T-helper 2 cell treated with Interferon-gamma antibody and Interleukin-4, amounts not matched to agents 100 ng/mL and 5 ng/mL, for 36 hours (primary cell): ENCODE measurements at regions not wholly inside any gene's neighbourhood (a gene's known extent, or its start where the extent isn't known, plus 50 kb on each side); places are given as distances from the start of the nearest gene placed in this dataset.
"Not testable (repeated sequence)": the region's sequence is repeated elsewhere in the genome, so short reads cannot be mapped to it uniquely, and the experiment has no call there.

Experiments
- intact Hi-C: fragments of 100-400 bp; cut with micrococcal nuclease; formaldehyde crosslinking; loops from one replicate; pipeline ENCODE4 v1.15.1; 2023

GRCh38 chr3:180743813-180744590, 64.7 kb upstream of the CCDC39 start:
- intact Hi-C loops: no loop called here

DNA sequence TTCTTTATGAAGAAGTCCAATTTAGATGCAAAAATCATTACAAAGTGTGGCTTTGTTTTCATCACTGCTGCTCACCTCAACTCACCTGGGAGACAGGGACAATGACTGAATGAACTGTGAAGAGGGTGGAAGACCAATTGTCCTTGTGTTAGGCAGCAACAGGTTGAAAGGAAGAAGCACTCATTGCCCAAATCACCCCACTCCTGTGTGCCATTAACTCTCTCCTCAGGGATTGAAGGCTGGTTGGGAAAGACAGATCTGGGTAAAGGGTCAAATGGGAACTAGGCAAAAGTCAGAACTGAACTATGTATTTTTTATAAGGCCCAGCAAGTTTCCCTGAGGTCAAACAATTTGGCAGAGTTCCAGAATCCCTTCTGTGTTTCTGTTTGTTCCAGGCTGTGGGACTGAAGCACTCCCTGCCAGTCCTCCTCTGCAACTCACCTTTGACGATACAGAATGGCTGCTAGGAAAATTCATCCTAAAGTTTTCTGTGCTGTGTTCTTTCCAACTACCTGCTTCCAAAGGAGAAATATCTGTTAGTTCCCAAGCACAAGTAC, 68.6 kb upstream of the CCDC39 start:
- intact Hi-C loops: no loop called here

DNA sequence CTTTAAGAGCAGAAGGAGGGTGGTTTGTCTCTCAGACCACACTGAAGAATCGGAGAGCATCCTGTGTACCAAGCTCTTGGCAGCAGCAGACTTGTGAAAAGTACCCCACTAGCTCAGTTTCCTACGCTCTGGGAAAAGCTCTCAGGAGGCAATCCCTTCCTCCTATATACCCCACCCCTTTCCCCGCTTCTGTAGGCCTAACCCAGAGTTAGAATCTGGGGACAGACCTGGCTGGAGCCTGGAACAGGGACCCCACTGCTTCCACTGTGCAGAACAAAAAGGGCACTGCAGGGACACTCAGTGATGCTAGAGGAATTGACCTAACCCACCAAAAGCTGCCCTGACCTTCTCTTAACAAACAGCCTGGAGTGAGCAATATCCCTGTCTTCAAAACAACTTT, 70.0 kb upstream of the CCDC39 start:
- intact Hi-C loops: no loop called here

GRCh38 chr3:180749796-180750195, 70.5 kb upstream of the CCDC39 start:
- intact Hi-C loops: no loop called here

- intact Hi-C loops: no loop called here
Observed at GRCh38 chr3:180755556-180755955, 76.3 kb upstream of the CCDC39 start.

- intact Hi-C loops: no loop called here
Observed at GRCh38 chr3:180762866-180763265, 83.6 kb upstream of the CCDC39 start.

DNA sequence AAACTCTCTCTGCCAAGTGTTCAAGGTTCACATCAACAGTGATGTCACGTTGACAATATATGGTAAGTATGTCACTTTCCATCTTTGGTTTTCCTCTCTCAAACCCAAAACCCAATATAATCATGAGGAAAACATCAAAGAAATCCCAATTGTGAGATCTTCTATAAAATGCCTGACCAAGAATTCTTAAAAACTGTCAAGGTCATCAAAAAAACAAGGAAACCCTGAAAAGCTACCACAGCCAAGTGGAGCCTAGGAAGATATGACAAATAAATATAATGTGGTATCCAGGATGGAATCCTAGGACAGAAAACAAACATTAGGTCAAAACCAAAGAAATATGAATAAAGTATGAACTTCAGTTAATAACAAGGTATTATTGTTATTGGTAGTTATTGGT, 85.2 kb upstream of the CCDC39 start:
- intact Hi-C loops: no loop called here

DNA sequence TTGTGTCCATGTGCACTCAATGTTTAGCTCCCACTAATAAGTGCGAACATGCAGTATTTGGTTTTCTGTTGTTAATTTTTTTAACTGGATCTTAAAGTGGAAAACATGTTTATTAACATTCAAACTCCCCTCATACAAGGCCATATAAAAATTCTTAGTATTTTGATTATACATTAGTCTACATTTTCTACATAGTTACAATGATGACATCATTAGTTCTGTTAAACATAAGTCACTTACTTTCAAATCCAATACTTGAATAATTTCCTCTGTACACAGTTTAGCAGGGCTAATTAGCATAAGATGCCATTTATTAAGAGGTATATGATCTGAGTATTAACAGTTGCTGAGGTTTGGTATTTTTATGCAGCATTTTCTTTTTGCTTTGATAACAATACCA, 91.3 kb upstream of the CCDC39 start:
- intact Hi-C loops: no loop called here

DNA sequence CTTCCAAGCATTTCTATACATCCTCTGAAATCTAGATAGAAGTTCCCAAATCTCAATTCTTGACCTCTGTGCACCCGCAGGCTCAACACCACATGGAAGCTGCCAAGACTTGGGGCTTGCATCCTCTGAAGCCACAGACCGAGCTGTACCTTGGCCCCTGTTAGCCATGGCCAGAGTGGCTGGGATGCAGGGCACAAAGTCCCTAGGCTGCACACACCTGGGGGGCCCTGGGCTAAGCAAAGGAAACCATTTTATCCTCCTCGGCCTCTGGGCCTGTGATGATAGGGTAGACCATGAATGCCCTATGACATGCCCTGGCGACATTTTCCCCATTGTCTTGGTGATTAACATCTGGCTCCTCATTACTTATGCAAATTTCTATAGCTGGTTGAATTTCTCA, 97.1 kb upstream of the CCDC39 start:
- intact Hi-C loops: no loop called here

DNA sequence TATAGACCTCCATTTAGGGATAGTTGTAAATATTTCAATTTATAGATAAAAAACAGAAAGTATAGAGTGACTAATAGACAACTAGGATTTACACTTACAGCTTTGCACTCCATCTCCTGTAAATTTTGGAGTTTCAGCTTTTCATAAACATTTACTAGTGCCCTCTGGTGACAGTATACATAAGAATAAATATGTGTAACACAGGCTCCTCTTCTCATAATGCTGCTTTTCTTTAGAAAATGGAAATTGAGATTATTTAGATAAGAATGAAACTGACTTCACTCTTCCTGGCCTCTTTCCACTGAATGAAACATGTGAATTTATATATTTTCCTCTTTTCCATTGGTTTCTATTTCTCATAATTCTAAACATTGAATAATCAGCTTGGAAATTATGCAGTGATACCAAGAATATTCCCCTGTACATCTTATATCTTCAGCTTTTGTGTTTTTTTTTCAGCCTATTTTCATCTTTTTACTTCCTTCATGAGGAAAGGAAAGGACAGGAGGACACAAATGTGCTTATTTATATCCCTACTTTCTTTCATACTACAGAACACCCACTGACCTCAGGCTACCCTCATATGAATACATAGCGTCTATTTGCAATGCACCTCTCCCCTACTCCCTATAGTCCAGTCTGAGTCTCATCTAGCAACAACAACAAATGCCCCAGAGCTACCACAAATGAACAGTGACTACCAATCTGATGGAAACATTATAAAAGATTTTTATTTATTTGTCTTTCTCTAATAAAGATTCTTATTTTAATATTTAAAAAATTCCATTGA, 103.1 kb upstream of the CCDC39 start:
- intact Hi-C loops: no loop called here

- intact Hi-C loops: not testable (repeated sequence)
Observed at GRCh38 chr3:180786227-180786626, 106.9 kb upstream of the CCDC39 start.

DNA sequence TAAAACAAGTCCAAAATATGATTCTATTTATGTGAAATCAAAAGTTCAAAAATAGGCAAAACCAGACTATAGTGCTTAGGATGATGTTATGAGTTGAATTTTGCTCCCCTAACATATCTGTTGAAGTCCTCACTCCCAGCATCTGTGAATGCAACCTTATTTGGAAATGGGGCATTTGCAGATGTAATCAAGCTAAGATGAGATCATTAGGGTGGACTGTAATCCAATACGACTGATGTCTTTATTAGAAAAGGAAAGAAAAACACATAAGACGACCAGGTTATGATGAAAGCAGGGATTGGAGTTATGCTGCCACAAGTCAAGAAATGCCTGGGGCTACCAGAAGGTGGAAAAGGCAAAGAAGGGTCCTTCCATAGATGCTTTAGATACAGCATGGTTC, 110.5 kb upstream of the CCDC39 start:
- intact Hi-C loops: no loop called here

GRCh38 chr3:180798197-180798596, 114.3 kb upstream of the FXR1 start:
- intact Hi-C loops: no loop called here

DNA sequence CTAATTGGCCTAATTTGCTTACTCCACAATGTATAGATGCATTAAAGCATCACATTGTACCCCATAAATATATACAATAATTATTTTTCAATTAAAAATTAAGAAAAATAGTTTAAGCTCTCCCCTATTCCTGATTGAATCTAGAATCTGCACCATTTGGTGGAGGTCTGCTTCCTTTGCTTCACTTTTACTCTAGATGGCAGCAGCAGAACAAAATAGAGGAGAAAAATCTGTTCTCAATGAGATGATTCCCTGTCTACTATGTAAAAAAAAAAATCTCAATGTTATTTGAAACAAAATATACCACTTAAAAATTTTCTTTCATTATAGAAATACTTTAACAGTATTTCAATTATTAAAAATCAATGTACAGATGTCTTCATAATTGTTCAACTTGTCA, 109.6 kb upstream of the FXR1 start:
- intact Hi-C loops: loop anchor here (2.0 to 10.0 kb wide), 2 partner anchors 372 to 898 kb away; no protein-coding TSS in a partner anchor

- intact Hi-C loops: loop anchor here (10.0 kb wide), 1 partner anchor 370 kb away; no protein-coding TSS in a partner anchor
Observed at GRCh38 chr3:180804916-180805315, 107.6 kb upstream of the FXR1 start.

GRCh38 chr3:180808823-180809575, 103.5 kb upstream of the FXR1 start:
- intact Hi-C loops: loop anchor here (10.0 kb wide), 1 partner anchor 366 kb away; no protein-coding TSS in a partner anchor

GRCh38 chr3:180820400-180820799, 92.1 kb upstream of the FXR1 start:
- intact Hi-C loops: no loop called here

- intact Hi-C loops: no loop called here
Observed at GRCh38 chr3:180825964-180826363, 86.5 kb upstream of the FXR1 start.

- intact Hi-C loops: no loop called here
Observed at GRCh38 chr3:180827171-180827570, 85.3 kb upstream of the FXR1 start.

GRCh38 chr3:180828001-180828720, 84.3 kb upstream of the FXR1 start:
- intact Hi-C loops: no loop called here
